ENCODE measurements at regions not wholly inside any gene's neighbourhood (a gene's known extent, or its start where the extent isn't known, plus 50 kb on each side); places are given as distances from the start of the nearest gene placed in this dataset.

DNA sequence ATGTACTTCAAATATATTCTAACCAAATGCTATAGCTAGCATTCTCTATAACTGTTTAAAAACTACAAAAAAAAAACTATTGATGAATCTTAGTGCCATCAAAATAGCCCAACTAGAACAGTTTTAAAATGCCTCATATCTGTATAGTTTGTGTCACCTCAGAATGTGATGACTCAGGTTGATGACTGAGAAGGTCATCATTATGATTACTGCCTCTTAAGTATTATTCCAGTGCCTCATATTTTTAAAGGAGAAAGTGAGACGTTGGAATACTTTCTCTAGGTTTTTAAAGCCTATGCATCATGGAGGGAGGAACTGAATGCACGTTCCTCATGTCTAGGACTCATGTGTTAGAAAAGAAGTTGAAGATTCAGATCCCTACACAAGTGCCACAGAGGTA is 88.2 kb downstream of the TMA16 start:
- Histone ChIP-seq H3K4me2 (ENCODE audit: low read length) (no peak overlapping the region), H2AK5ac (ENCODE audit: low read length) (no peak overlapping the region), H3K79me1 (ENCODE audit: low read length) (no peaks in the 10 kb centered on the region), H3K4me1 (ENCODE audit: control insufficient read depth, low read depth, low read length) (no peaks in the 10 kb centered on the region), H3K79me2 (ENCODE audit: control insufficient read depth, insufficient read depth, low read length) (no peaks in the 10 kb centered on the region), H3K4ac (ENCODE audit: low read depth, low read length) (no peak overlapping the region), H2BK5ac (ENCODE audit: low read length) (no peak overlapping the region), H3K9ac (ENCODE audit: low read length) (no peak overlapping the region), H3K4me3 (ENCODE audit: low read length) (no peak overlapping the region), H3K18ac (ENCODE audit: low read length) (no peak overlapping the region), H3K56ac (ENCODE audit: low read length) (no peak overlapping the region), H2BK120ac (ENCODE audit: low read depth, low read length) (no peak overlapping the region), H3K27me3 (ENCODE audit: insufficient read depth, low read length, poor library complexity) (no peaks in the 10 kb centered on the region), H4K8ac (ENCODE audit: low read depth, low read length) (no peak overlapping the region), H4K5ac (ENCODE audit: low read length) (no peak overlapping the region), H3K36me3 (ENCODE audit: control insufficient read depth, insufficient read depth, low read length) (no peaks in the 10 kb centered on the region), H3K23ac (ENCODE audit: low read length) (no peak overlapping the region), H3K27ac (ENCODE audit: low read depth, low read length) (no peak overlapping the region), H2BK15ac (replicated peaks; ENCODE audit: low read depth) (no peak overlapping the region)
- WGBS (ENCODE audit: extremely low coverage, insufficient coverage, low lambda C conversion rate): no CpG with 5 or more reads among the region's 2 CpGs
- DNase-seq: no peak

DNA sequence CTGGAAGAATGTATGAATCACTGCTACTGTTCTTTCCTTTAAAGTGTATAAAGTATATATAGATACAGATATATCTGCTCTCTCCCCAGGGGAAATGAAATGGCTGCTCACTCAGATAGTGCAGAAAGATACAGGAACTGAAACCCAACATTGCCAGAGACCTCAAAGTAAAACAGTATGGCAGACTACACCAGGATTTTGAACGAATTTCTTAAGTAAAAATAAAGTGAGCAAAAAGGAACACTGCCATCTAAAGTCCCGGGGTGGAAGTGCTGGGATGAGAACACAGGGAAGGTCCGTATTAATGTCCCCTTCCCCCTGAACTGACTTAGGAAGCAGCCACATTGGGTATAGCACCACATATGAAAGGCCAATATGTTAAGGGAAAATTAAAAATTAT is 93.4 kb downstream of the TMA16 start:
- Histone ChIP-seq H3K4ac (ENCODE audit: low read depth, low read length) (no peak overlapping the region), H2AK5ac (ENCODE audit: low read length) (no peak overlapping the region), H3K79me1 (ENCODE audit: low read length) (no peaks in the 10 kb centered on the region), H3K56ac (ENCODE audit: low read length) (no peak overlapping the region), H3K9ac (ENCODE audit: low read length) (no peak overlapping the region), H3K27me3 (ENCODE audit: insufficient read depth, low read length, poor library complexity) (no peaks in the 10 kb centered on the region), H3K4me3 (ENCODE audit: low read length) (no peak overlapping the region), H3K4me2 (ENCODE audit: low read length) (no peak overlapping the region), H4K5ac (ENCODE audit: low read length) (no peak overlapping the region), H4K8ac (ENCODE audit: low read depth, low read length) (no peak overlapping the region), H2BK5ac (ENCODE audit: low read length) (no peak overlapping the region), H3K23ac (ENCODE audit: low read length) (no peak overlapping the region), H3K27ac (ENCODE audit: low read depth, low read length) (no peak overlapping the region), H2BK120ac (ENCODE audit: low read depth, low read length) (no peak overlapping the region), H2BK15ac (replicated peaks; ENCODE audit: low read depth) (no peak overlapping the region), H3K4me1 (ENCODE audit: control insufficient read depth, low read depth, low read length) (no peaks in the 10 kb centered on the region), H3K79me2 (ENCODE audit: control insufficient read depth, insufficient read depth, low read length) (no peaks in the 10 kb centered on the region), H3K36me3 (ENCODE audit: control insufficient read depth, insufficient read depth, low read length) (no peaks in the 10 kb centered on the region), H3K18ac (ENCODE audit: low read length) (no peak overlapping the region)
- DNase-seq: peak; percentile 28
- no CpG with 5 or more reads among the region's 3 CpGs for WGBS (ENCODE audit: extremely low coverage, insufficient coverage, low lambda C conversion rate)

DNA sequence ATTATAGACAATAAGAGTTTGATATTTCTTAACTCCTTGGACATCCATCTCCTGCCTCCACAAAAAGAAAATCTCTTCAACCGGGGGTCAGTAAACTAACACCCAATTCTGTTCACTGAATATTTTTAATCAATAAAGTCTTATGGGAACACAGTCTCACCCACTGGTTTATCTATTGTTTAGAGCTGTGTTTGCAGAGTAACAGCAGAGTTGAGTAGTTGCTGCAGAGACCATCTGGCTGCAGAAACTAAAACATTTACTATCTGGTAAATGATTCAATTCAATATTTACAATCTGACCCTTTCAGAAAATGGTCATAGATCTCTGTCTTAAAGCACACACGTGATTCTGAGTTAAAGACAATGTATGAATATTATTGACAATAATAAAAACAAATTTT is 94.0 kb downstream of the TMA16 start:
- H3K23ac ChIP-seq (ENCODE audit: low read length): no peak overlapping the region
- no peak overlapping the region for H3K9ac ChIP-seq (ENCODE audit: low read length)
- H2BK120ac ChIP-seq (ENCODE audit: low read depth, low read length): no peak overlapping the region
- no peaks in the 10 kb centered on the region for H3K4me1 ChIP-seq (ENCODE audit: control insufficient read depth, low read depth, low read length)
- no peak overlapping the region for H2BK15ac ChIP-seq (replicated peaks; ENCODE audit: low read depth)
- no peak overlapping the region for H3K4ac ChIP-seq (ENCODE audit: low read depth, low read length)
- H3K36me3 ChIP-seq (ENCODE audit: control insufficient read depth, insufficient read depth, low read length): no peaks in the 10 kb centered on the region
- no peak overlapping the region for H3K4me2 ChIP-seq (ENCODE audit: low read length)
- H2BK5ac ChIP-seq (ENCODE audit: low read length): no peak overlapping the region
- H3K4me3 ChIP-seq (ENCODE audit: low read length): no peak overlapping the region
- no peak overlapping the region for H3K27ac ChIP-seq (ENCODE audit: low read depth, low read length)
- WGBS (ENCODE audit: extremely low coverage, insufficient coverage, low lambda C conversion rate): no CpG with 5 or more reads among the region's 2 CpGs
- H3K18ac ChIP-seq (ENCODE audit: low read length): no peak overlapping the region
- no peaks in the 10 kb centered on the region for H3K79me1 ChIP-seq (ENCODE audit: low read length)
- H4K5ac ChIP-seq (ENCODE audit: low read length): no peak overlapping the region
- DNase-seq: no peak
- H3K56ac ChIP-seq (ENCODE audit: low read length): no peak overlapping the region
- H3K79me2 ChIP-seq (ENCODE audit: control insufficient read depth, insufficient read depth, low read length): no peaks in the 10 kb centered on the region
- H4K8ac ChIP-seq (ENCODE audit: low read depth, low read length): no peak overlapping the region
- H3K27me3 ChIP-seq (ENCODE audit: insufficient read depth, low read length, poor library complexity): no peaks in the 10 kb centered on the region
- no peak overlapping the region for H2AK5ac ChIP-seq (ENCODE audit: low read length)

DNA sequence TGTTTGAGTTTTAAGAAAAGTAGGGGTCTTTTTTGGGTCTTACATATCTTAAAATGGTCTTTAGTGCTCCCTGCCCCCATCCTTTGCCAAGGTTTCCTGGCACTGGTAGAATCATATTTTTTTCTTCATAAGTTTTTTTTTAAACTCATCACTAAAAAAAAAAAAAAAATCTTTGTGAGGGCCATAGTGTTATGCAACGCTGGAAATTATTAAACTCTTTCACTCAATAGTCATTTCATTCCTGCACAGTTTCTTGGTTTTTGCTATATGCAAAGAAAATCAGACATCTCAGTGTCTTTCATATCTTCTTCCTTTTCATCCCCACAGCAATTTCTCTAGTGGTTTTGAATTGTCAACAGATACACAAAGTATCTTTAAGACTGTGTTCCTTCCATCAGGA is 95.6 kb downstream of the TMA16 start:
- Histone ChIP-seq H2AK5ac (ENCODE audit: low read length) (no peak overlapping the region), H3K4me2 (ENCODE audit: low read length) (no peak overlapping the region), H2BK120ac (ENCODE audit: low read depth, low read length) (no peak overlapping the region), H3K27me3 (ENCODE audit: insufficient read depth, low read length, poor library complexity) (no peaks in the 10 kb centered on the region), H3K36me3 (ENCODE audit: control insufficient read depth, insufficient read depth, low read length) (no peaks in the 10 kb centered on the region), H4K8ac (ENCODE audit: low read depth, low read length) (no peak overlapping the region), H3K18ac (ENCODE audit: low read length) (no peak overlapping the region), H3K56ac (ENCODE audit: low read length) (no peak overlapping the region), H3K4ac (ENCODE audit: low read depth, low read length) (no peak overlapping the region), H3K4me1 (ENCODE audit: control insufficient read depth, low read depth, low read length) (no peaks in the 10 kb centered on the region), H3K9ac (ENCODE audit: low read length) (no peak overlapping the region), H3K4me3 (ENCODE audit: low read length) (no peak overlapping the region), H2BK15ac (replicated peaks; ENCODE audit: low read depth) (no peak overlapping the region), H3K27ac (ENCODE audit: low read depth, low read length) (no peak overlapping the region), H3K79me1 (ENCODE audit: low read length) (no peaks in the 10 kb centered on the region), H3K79me2 (ENCODE audit: control insufficient read depth, insufficient read depth, low read length) (no peaks in the 10 kb centered on the region), H3K23ac (ENCODE audit: low read length) (no peak overlapping the region), H2BK5ac (ENCODE audit: low read length) (no peak overlapping the region), H4K5ac (ENCODE audit: low read length) (no peak overlapping the region)
- WGBS (ENCODE audit: extremely low coverage, insufficient coverage, low lambda C conversion rate): no CpG with 5 or more reads among the region's 1 CpG
- DNase-seq: no peak

DNA sequence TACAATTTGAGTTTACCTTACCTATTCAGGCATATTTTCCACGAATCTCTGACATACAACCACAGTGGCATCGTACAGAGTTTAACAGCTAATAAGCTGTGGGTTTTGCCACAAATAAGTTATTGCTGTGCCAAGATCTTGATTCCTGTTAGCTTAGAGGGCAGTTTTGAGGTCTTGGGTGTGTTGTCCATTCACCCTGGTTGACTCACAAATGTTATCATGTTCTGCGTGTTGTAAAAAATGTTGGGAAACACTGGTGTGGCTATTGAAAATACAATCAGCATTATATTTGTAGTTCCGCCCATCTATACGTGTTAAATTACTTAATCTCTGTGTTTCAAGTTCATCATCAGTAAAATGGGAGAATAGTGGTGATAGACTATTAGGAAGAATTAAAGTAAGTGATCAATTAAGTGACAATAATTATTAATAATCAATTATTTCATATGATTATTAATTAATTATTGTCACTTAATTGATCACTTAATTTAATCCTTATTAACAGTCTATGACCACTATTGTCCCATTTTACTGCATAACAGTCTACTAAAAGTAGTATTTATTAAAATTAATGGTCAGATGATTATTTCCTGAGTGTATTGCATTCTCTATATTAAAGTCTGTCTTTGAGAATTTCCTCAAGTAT is 96.3 kb downstream of the TMA16 start:
- Histone ChIP-seq H3K27ac (ENCODE audit: low read depth, low read length) (no peak overlapping the region), H3K56ac (ENCODE audit: low read length) (no peak overlapping the region), H3K36me3 (ENCODE audit: control insufficient read depth, insufficient read depth, low read length) (no peaks in the 10 kb centered on the region), H3K4me3 (ENCODE audit: low read length) (no peak overlapping the region), H3K79me2 (ENCODE audit: control insufficient read depth, insufficient read depth, low read length) (no peaks in the 10 kb centered on the region), H2BK120ac (ENCODE audit: low read depth, low read length) (no peak overlapping the region), H3K18ac (ENCODE audit: low read length) (no peak overlapping the region), H2BK15ac (replicated peaks; ENCODE audit: low read depth) (no peak overlapping the region), H4K5ac (ENCODE audit: low read length) (no peak overlapping the region), H2AK5ac (ENCODE audit: low read length) (no peak overlapping the region), H3K27me3 (ENCODE audit: insufficient read depth, low read length, poor library complexity) (no peaks in the 10 kb centered on the region), H3K4me2 (ENCODE audit: low read length) (no peak overlapping the region), H2BK5ac (ENCODE audit: low read length) (no peak overlapping the region), H3K4ac (ENCODE audit: low read depth, low read length) (no peak overlapping the region), H3K4me1 (ENCODE audit: control insufficient read depth, low read depth, low read length) (no peaks in the 10 kb centered on the region), H3K9ac (ENCODE audit: low read length) (no peak overlapping the region), H4K8ac (ENCODE audit: low read depth, low read length) (no peak overlapping the region), H3K79me1 (ENCODE audit: low read length) (no peaks in the 10 kb centered on the region), H3K23ac (ENCODE audit: low read length) (no peak overlapping the region)
- WGBS (ENCODE audit: extremely low coverage, insufficient coverage, low lambda C conversion rate): no CpG with 5 or more reads among the region's 5 CpGs
- DNase-seq: no peak

DNA sequence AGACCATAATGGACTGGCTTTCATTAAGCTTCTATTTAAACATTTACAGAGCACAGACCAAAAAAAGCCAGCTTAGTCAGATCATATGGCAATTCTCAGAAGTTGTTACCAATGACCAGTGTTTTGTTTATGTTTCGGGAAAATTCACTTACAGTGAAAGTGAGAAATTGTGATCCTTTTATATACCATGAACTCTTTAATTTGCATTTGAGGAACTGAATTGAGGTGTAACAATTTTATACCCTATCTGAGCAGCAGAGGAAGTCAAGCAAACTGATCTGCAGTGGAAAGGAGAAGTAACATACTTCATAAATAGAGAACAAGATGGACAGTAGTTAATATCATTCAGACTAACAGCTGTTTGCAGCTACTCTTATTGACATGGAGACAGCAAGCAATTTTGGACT is 97.1 kb downstream of the TMA16 start:
- no CpG with 5 or more reads among the region's 1 CpG for WGBS (ENCODE audit: extremely low coverage, insufficient coverage, low lambda C conversion rate)
- Histone ChIP-seq H3K27ac (ENCODE audit: low read depth, low read length) (no peak overlapping the region), H3K4ac (ENCODE audit: low read depth, low read length) (no peak overlapping the region)

More for the DNA sequence above, 97.1 kb downstream of the TMA16 start:
- H2AK5ac ChIP-seq (ENCODE audit: low read length): no peak overlapping the region
- H3K4me1 ChIP-seq (ENCODE audit: control insufficient read depth, low read depth, low read length): no peaks in the 10 kb centered on the region
- no peak overlapping the region for H3K18ac ChIP-seq (ENCODE audit: low read length)
- no peak overlapping the region for H3K23ac ChIP-seq (ENCODE audit: low read length)
- H3K79me2 ChIP-seq (ENCODE audit: control insufficient read depth, insufficient read depth, low read length): no peaks in the 10 kb centered on the region
- no peak overlapping the region for H4K8ac ChIP-seq (ENCODE audit: low read depth, low read length)
- H2BK15ac ChIP-seq (replicated peaks; ENCODE audit: low read depth): no peak overlapping the region
- H3K4me3 ChIP-seq (ENCODE audit: low read length): no peak overlapping the region
- no peaks in the 10 kb centered on the region for H3K27me3 ChIP-seq (ENCODE audit: insufficient read depth, low read length, poor library complexity)
- no peak overlapping the region for H3K4me2 ChIP-seq (ENCODE audit: low read length)
- no peak for DNase-seq
- H4K5ac ChIP-seq (ENCODE audit: low read length): no peak overlapping the region
- H3K79me1 ChIP-seq (ENCODE audit: low read length): no peaks in the 10 kb centered on the region
- H3K56ac ChIP-seq (ENCODE audit: low read length): no peak overlapping the region
- no peak overlapping the region for H3K9ac ChIP-seq (ENCODE audit: low read length)
- no peak overlapping the region for H2BK5ac ChIP-seq (ENCODE audit: low read length)
- H3K36me3 ChIP-seq (ENCODE audit: control insufficient read depth, insufficient read depth, low read length): no peaks in the 10 kb centered on the region
- H2BK120ac ChIP-seq (ENCODE audit: low read depth, low read length): no peak overlapping the region
